GM23338 (cell line): ENCODE measurements at regions not wholly inside any gene's neighbourhood (a gene's known extent, or its start where the extent isn't known, plus 50 kb on each side); places are given as distances from the start of the nearest gene placed in this dataset.

Experiments used
- ATAC-seq: fragments of 200-7000 bp; cut with Tn5 transposase; 3 replicates; pipeline ENCODE4 v1.9.1; 2020
- DNase-seq: peaks from one replicate; pipeline ENCODE4 v3.0.0-alpha.2; 2015; ENCODE audit warnings: low spot score
- H2AFZ ChIP-seq: fragments of 200-600 bp; sonication (generic); 2 replicates; pipeline ENCODE4 v1.8.0; 2016; ENCODE audit warnings: antibody characterized with exemption, mild to moderate bottlenecking, moderate library complexity
- H3F3A ChIP-seq: fragments of 200-600 bp; sonication (generic); replicated peaks from 2 replicates; pipeline ENCODE4 v1.8.0; 2017; ENCODE audit warnings: antibody characterized with exemption, mixed run types, low read depth
- H3K27ac ChIP-seq: fragments of 200-600 bp; sonication (generic); 2 replicates; pipeline ENCODE4 v1.6.1; 2016; ENCODE audit warnings: low read depth
- H3K27me3 ChIP-seq: fragments of 200-600 bp; sonication (generic); 2 replicates; pipeline ENCODE4 v1.8.0; 2016; ENCODE audit warnings: mild to moderate bottlenecking, mixed run types, moderate library complexity; ENCODE audit not compliant: insufficient read depth
- H3K36me3 ChIP-seq: fragments of 200-600 bp; sonication (generic); 2 replicates; pipeline ENCODE4 v1.8.0; 2016; ENCODE audit warnings: mild to moderate bottlenecking; ENCODE audit not compliant: insufficient read depth
- H3K4me1 ChIP-seq: fragments of 200-600 bp; sonication (generic); 2 replicates; pipeline ENCODE4 v1.8.0; 2016; ENCODE audit warnings: mild to moderate bottlenecking, moderate library complexity; ENCODE audit not compliant: insufficient read depth
- H3K4me2 ChIP-seq: fragments of 200-600 bp; sonication (generic); 2 replicates; pipeline ENCODE4 v1.7.1; 2017; ENCODE audit warnings: mixed run types
- H3K4me3 ChIP-seq: fragments of 200-600 bp; sonication (generic); 2 replicates; pipeline ENCODE4 v1.6.1; 2016; ENCODE audit warnings: mixed run types
- H3K79me2 ChIP-seq: fragments of 200-600 bp; sonication (generic); replicated peaks from 2 replicates; pipeline ENCODE4 v1.8.0; 2017; ENCODE audit warnings: mild to moderate bottlenecking; ENCODE audit not compliant: insufficient read depth
- H3K9me2 ChIP-seq: fragments of 200-600 bp; sonication (generic); 2 replicates; pipeline ENCODE4 v1.8.0; 2017; ENCODE audit not compliant: insufficient read depth
- H4K20me1 ChIP-seq: fragments of 200-600 bp; sonication (generic); replicated peaks from 2 replicates; pipeline ENCODE4 v1.8.0; 2017; ENCODE audit warnings: mild to moderate bottlenecking; ENCODE audit not compliant: insufficient read depth
- H3K27ac Mint-ChIP-seq: 2 replicates; pipeline ENCODE4 v1.8.0; 2020; ENCODE audit warnings: inconsistent platforms, mild to moderate bottlenecking, moderate library complexity, mixed read lengths
- H3K27me3 Mint-ChIP-seq: 3 replicates; pipeline ENCODE4 v1.8.0; 2022; ENCODE audit warnings: low read depth, mild to moderate bottlenecking, moderate library complexity, mixed read lengths, inconsistent platforms; ENCODE audit not compliant: insufficient read depth, poor library complexity
- H3K36me3 Mint-ChIP-seq: 3 replicates; pipeline ENCODE4 v1.8.0; 2021; ENCODE audit warnings: low read depth, mild to moderate bottlenecking, inconsistent platforms, moderate library complexity, mixed read lengths
- H3K4me1 Mint-ChIP-seq: 3 replicates; pipeline ENCODE4 v1.8.0; 2020; ENCODE audit warnings: mild to moderate bottlenecking, inconsistent platforms, mixed read lengths
- H3K4me3 Mint-ChIP-seq: 3 replicates; pipeline ENCODE4 v1.8.0; 2021; ENCODE audit warnings: moderate library complexity, mild to moderate bottlenecking, inconsistent platforms, mixed read lengths
- H3K9me3 Mint-ChIP-seq: 3 replicates; pipeline ENCODE4 v1.8.0; 2020; ENCODE audit warnings: moderate library complexity, mild to moderate bottlenecking, inconsistent platforms, mixed read lengths
- ETS1 ChIP-seq: IDR thresholded peaks from 2 replicates; pipeline ENCODE4 v1.6.1; 2016; ENCODE audit warnings: antibody characterized with exemption
- EZH2 ChIP-seq: fragments of 200-600 bp; sonication (generic); IDR thresholded peaks from one replicate; pipeline ENCODE4 v1.8.0; 2017; ENCODE audit warnings: antibody characterized with exemption, mild to moderate bottlenecking, low read depth; ENCODE audit not compliant: unreplicated experiment
- EZH2phosphoT487 ChIP-seq: fragments of 200-600 bp; sonication (generic); IDR thresholded peaks from one replicate; pipeline ENCODE4 v1.8.1; 2018; ENCODE audit warnings: antibody characterized with exemption; ENCODE audit not compliant: unreplicated experiment
- NANOG ChIP-seq: IDR thresholded peaks from 2 replicates; pipeline ENCODE4 v1.6.1; 2016; ENCODE audit warnings: antibody characterized with exemption, borderline replicate concordance
- REST ChIP-seq: IDR thresholded peaks from one replicate; pipeline ENCODE4 v1.6.1; 2018; ENCODE audit warnings: antibody characterized with exemption; ENCODE audit not compliant: unreplicated experiment
- ZNF331 ChIP-seq: fragments of 250-450 bp; sonication (Bioruptor Pico); IDR thresholded peaks from 2 replicates; pipeline ENCODE4 v1.5.0; 2020; ENCODE audit warnings: low read depth, mild to moderate bottlenecking, moderate library complexity

GRCh38 chr20:60694763-60695162 is 557.3 kb upstream of the CDH4 start:
- H3K4me1 Mint-ChIP-seq, result peaks cover 41% of the 10 kb centered on the region
- TF ChIP-seq REST (no peak), ETS1 (no peak), ZNF331 (CRISPR knock-in tag) (no peak), EZH2phosphoT487 (no peak)
- H3K4me3 Mint-ChIP-seq, result no peak overlapping the region
- peaks cover 26% of the 10 kb centered on the region for H3K4me1 ChIP-seq
- H3K79me2 ChIP-seq, result no peaks in the 10 kb centered on the region
- no peak overlapping the region for H2AFZ ChIP-seq
- no peaks in the 10 kb centered on the region; the same call in 1 of the 2 replicates for H3K36me3 ChIP-seq
- DNase-seq (no peak), ATAC-seq (no peak)
- peaks cover 16% of the 10 kb centered on the region for H3K9me3 Mint-ChIP-seq
- no peaks in the 10 kb centered on the region for H3K27me3 ChIP-seq
- no peak overlapping the region for H3K4me2 ChIP-seq
- H3K4me3 ChIP-seq, result no peak overlapping the region
- H3K36me3 Mint-ChIP-seq, result peaks cover 18% of the 10 kb centered on the region
- H4K20me1 ChIP-seq, result no peaks in the 10 kb centered on the region
- H3F3A ChIP-seq, result no peaks in the 10 kb centered on the region; the same call in 1 of the 2 replicates
- no peak overlapping the region for H3K27ac Mint-ChIP-seq
- no peaks in the 10 kb centered on the region for H3K9me2 ChIP-seq
- peaks cover 17% of the 10 kb centered on the region for H3K27me3 Mint-ChIP-seq
- no peak overlapping the region for H3K27ac ChIP-seq

GRCh38 chr20:60695226-60696000 is 556.6 kb upstream of the CDH4 start:
- H3K36me3 ChIP-seq, result no peaks in the 10 kb centered on the region; the same call in 1 of the 2 replicates
- H3K27ac ChIP-seq, result no peak overlapping the region
- H3K9me2 ChIP-seq, result no peaks in the 10 kb centered on the region
- H3K4me1 ChIP-seq, result peaks cover 26% of the 10 kb centered on the region
- no peak for ATAC-seq
- no peak overlapping the region for H2AFZ ChIP-seq
- H3K79me2 ChIP-seq, result no peaks in the 10 kb centered on the region
- H3K27me3 ChIP-seq, result no peaks in the 10 kb centered on the region
- no peak for DNase-seq
- Mint-ChIP-seq H3K4me1 (peaks cover 41% of the 10 kb centered on the region), H3K36me3 (peaks cover 18% of the 10 kb centered on the region), H3K27ac (no peak overlapping the region), H3K27me3 (peaks cover 17% of the 10 kb centered on the region), H3K4me3 (no peak overlapping the region), H3K9me3 (peaks cover 16% of the 10 kb centered on the region)
- H3K4me3 ChIP-seq, result no peak overlapping the region
- H3F3A ChIP-seq, result no peaks in the 10 kb centered on the region; the same call in 1 of the 2 replicates
- TF ChIP-seq EZH2 (no peak), NANOG (no peak), REST (no peak)
- no peaks in the 10 kb centered on the region for H4K20me1 ChIP-seq
- no peak overlapping the region for H3K4me2 ChIP-seq
